ENCODE measurements at regions not wholly inside any gene's neighbourhood (a gene's known extent, or its start where the extent isn't known, plus 50 kb on each side); places are given as distances from the start of the nearest gene placed in this dataset.
"Not testable (repeated sequence)": the region's sequence is repeated elsewhere in the genome, so short reads cannot be mapped to it uniquely, and the experiment has no call there.

DNA sequence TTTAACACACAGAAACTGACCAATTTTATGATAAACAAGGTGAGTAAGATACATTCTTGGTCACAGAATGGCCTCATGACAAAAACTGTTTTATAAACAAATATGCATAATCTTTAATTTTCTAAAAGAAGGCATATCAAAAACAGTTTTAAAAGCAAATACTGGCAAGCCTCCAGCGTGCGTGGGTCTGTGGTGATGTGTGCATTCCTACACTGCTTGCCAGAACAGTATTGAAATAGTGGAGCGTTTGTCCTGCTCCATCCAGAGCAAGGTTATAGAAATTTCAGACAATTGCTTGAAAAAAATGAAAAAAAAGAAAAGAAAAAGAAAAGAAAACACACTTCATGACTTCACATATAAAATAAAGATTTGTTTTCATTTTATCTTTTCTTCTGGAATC is 140.9 kb downstream of the MZT1 start:
- DNase-seq (ENCODE audit: low read depth), result no peak

- DNase-seq (ENCODE audit: low read depth), result no peak
Observed at GRCh38 chr13:72585254-72585653, 142.2 kb downstream of the MZT1 start.

DNA sequence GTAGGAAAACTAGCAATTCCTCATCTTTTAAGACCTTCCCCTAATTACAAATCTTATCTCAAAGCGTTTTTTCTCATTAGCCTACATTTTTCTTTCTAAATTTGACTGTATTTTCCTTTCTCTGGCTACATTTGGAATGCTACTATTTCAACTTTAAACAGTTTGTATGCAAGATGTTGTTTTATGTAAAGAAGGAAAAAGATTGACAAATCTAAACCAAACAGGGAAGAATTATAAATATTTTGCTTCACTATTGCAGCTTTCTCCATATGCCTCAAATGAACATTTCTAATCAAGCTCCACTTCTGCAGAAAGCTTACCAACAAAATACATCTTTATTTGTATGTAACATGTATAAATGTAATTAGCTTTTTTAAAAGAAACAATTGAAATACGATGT is 156.2 kb downstream of the MZT1 start:
- DNase-seq (ENCODE audit: low read depth), result no peak

DNA sequence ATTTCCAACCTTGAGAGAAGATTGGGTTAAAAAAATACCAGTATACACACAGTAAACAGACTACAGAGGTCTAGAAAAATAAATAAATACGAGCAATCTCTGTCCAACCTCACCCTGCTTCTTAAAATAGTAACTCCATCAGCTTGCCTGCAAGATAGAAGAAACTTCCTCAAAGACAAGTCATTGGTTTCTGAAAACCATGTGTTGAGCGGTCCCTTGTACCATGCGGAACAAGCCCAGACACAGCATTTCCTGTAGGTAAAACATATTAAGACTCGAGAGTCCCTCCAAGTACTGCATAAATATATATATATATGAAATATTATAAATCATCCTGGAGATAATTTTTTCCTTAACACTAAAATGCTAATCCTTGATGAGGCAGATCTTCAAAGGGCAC is 157.4 kb downstream of the MZT1 start:
- no peak for DNase-seq (ENCODE audit: low read depth)

GRCh38 chr13:72567566-72567965 is 159.9 kb downstream of the MZT1 start:
- DNase-seq (ENCODE audit: low read depth), result no peak

DNA sequence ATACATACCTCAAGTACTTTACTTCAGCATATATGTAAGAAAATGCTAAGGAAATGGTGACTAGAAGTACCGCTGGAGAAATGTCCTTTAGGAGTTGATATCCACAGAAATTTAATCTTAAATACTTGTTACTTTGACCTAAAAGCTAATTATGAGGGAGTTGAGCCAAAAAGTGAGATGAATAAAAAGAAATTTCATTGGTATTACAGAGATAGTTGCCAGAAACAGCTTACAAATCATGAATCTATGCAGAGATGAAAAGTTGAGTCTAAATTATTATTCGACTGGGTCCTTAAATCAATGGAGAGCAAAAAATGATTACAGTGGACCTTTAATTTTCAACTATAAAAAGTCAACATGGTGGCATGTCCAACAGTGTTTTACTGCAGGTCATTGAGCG is 160.9 kb downstream of the MZT1 start:
- no peak for DNase-seq (ENCODE audit: low read depth)

- no peak for DNase-seq (ENCODE audit: low read depth)
Observed at GRCh38 chr13:72565893-72566292, 161.5 kb downstream of the MZT1 start.

DNA sequence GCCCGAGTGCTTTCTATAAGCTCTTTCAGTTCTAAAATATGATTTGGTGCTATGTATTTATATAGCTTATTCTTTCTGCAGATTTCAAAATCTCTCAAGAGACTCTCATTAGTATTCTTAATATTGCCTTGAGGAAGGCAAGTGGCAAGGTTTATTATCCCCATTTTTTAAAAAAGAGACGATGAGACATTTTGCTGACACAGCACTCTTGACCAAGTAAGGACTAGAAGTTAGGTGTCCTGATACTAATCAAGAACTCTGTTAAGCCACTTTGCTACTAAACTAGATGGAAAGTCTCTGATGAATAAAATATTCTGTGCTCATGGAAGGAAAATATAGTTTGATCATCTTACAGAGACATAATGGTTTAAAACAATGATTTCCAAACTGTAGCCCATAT is 164.7 kb downstream of the MZT1 start:
- DNase-seq (ENCODE audit: low read depth), result no peak

- no peak for DNase-seq (ENCODE audit: low read depth)
Observed at GRCh38 chr13:72561791-72562190, 165.6 kb downstream of the MZT1 start.

- DNase-seq (ENCODE audit: low read depth), result no peak
Observed at GRCh38 chr13:72559716-72560115, 167.7 kb downstream of the MZT1 start.

GRCh38 chr13:72556945-72557344 is 170.5 kb downstream of the MZT1 start:
- DNase-seq (ENCODE audit: low read depth), result no peak

GRCh38 chr13:72555601-72556000 is 171.8 kb downstream of the MZT1 start:
- DNase-seq (ENCODE audit: low read depth), result no peak

DNA sequence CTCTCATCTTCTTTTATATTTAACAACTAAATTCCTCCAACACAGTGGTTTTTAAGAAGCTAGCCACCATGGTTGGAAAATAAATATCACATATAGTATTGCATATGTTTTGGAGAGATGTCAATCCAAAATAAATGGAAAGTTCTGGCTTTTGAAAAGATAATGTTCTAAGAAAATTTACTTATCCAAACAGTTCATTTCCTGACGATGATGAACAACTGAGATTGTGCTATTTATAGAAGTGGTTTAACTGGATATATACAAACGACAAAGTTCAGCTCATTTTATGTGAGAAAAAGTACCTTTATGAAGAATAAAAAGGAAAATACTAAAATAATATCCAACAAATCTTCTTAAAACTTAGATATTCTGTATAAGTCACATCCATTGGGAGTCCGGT is 174.7 kb downstream of the MZT1 start:
- DNase-seq (ENCODE audit: low read depth), result no peak

DNA sequence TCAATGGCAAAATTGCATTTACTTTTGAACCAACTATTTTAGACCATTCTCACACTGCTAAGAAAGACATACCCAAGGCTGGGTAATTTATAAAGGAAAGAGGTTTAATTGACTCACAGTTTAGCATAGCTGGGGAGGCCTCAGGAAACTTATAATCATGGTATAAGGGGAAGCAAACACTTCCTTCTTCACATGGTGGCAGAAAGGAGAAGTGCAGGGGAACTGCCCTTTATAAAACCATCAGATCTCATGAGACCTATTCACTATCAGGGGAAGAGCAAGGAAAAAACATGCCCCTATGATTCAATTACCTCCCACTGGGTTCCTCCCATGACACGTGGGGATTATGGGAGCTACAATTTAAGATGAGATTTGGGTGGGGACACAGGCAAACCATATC is 181.5 kb downstream of the MZT1 start:
- not testable (repeated sequence) for DNase-seq (ENCODE audit: low read depth)

- no peak for DNase-seq (ENCODE audit: low read depth)
Observed at GRCh38 chr13:72545030-72545719, 182.3 kb downstream of the MZT1 start.

- DNase-seq (ENCODE audit: low read depth), result no peak
Observed at GRCh38 chr13:72544042-72544441, 183.4 kb downstream of the MZT1 start.

DNA sequence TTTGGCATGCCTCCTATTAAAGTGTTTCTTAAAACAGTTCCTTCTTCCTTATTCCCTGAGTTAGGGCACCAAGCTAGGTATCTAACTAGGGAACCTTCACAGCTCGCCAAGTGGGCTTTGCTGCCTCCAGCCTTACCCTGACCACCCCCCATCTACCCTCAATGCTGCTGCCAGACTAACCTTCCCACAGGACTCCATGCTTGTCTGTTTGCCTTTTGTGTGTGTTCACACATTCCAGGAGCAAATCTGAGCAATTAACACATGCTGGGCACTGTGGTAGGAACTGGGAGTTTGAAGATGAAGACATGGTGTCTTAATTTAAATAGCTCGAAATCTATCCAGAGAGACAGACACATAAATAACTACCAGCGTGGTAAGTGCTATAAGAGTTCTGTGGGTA is 185.2 kb downstream of the MZT1 start:
- no peak for DNase-seq (ENCODE audit: low read depth)

GRCh38 chr13:72541674-72542073 is 185.8 kb downstream of the MZT1 start:
- no peak for DNase-seq (ENCODE audit: low read depth)

GRCh38 chr13:72540881-72541280 is 186.5 kb downstream of the MZT1 start:
- no peak for DNase-seq (ENCODE audit: low read depth)

DNA sequence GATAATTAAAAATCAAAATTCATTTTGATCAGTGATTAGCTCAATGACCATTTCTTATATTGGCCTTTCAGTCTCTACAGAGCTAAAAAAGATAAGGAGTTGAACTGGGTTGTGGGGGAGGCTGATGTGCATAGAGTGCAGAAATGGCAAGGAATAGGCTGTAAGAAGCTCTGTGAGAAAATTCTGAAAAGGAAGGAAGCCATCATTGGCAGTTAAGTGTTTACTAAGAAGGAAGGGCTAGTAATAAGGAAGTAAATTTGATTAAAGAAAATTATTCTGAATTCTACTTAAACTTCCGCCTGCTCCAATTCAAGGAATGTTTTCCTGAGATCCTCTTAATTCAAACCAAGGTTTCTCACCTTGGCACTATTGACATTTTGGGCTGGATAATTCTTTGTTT is 187.5 kb downstream of the MZT1 start:
- DNase-seq (ENCODE audit: low read depth), result no peak

GRCh38 chr13:72537782-72538181 is 189.6 kb downstream of the MZT1 start:
- no peak for DNase-seq (ENCODE audit: low read depth)

DNA sequence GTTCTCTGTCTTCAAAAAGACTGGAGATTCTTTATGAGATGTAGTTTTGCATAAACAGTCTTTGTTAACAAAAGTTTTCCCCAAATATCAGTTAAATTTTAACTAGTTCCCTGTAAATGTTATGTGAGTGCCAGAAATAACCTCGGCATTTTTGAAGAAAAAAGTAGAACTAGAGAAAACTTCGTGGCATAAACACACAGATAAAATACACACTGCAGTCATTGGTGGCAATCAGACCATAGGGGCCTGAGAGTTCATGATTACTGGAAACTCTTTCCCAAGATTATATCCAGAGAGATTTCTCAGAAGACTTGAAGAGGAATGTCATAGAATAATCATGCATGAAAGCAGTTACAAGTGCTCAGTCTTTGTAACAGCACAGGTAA is 190.0 kb downstream of the MZT1 start:
- no peak for DNase-seq (ENCODE audit: low read depth)

- no peak for DNase-seq (ENCODE audit: low read depth)
Observed at GRCh38 chr13:72536714-72537394, 190.6 kb downstream of the MZT1 start.

Data from stimulated activated CD8-positive, alpha-beta memory T cell treated with anti-CD3 and anti-CD28 coated beads, Interleukin-4, amount 100 ng/mL, for 24 hours (primary cell).